Brain microvascular endothelial cell (primary cell): ENCODE measurements at regions not wholly inside any gene's neighbourhood (a gene's known extent, or its start where the extent isn't known, plus 50 kb on each side); places are given as distances from the start of the nearest gene placed in this dataset.
"Not testable (repeated sequence)": the region's sequence is repeated elsewhere in the genome, so short reads cannot be mapped to it uniquely, and the experiment has no call there.

ENCODE experiments used
- DNase-seq: peaks from one replicate; pipeline ENCODE4 v3.0.0-alpha.2; 2020
- H3K27ac ChIP-seq: fragments of 250-450 bp; sonication (Bioruptor Pico); 2 replicates; pipeline ENCODE4 v1.5.1; 2020; ENCODE audit warnings: mild to moderate bottlenecking, moderate library complexity
- H3K27me3 ChIP-seq: fragments of 250-450 bp; sonication (Bioruptor Pico); replicated peaks from 2 replicates; pipeline ENCODE4 v1.5.1; 2020; ENCODE audit warnings: mild to moderate bottlenecking
- H3K36me3 ChIP-seq: fragments of 250-450 bp; sonication (Bioruptor Pico); replicated peaks from 2 replicates; pipeline ENCODE4 v1.5.1; 2020; ENCODE audit warnings: mild to moderate bottlenecking
- H3K4me3 ChIP-seq: 2 replicates; pipeline ENCODE4 v1.5.1; 2011; ENCODE audit warnings: low read depth, mild to moderate bottlenecking, control low read depth, low read length, moderate library complexity
- CTCF ChIP-seq: IDR thresholded peaks from 2 replicates; pipeline ENCODE4 v1.5.1; 2011; ENCODE audit warnings: low read depth, mild to moderate bottlenecking, moderate library complexity, low read length, control low read depth, inconsistent platforms; ENCODE audit errors: missing control alignments
- in situ Hi-C: cut with HindIII; loops from 2 replicates; pipeline ENCODE4 v1.10.0; 2017; ENCODE audit warnings: low sequenced_read_pairs, low pct_ligation_motif_present

GRCh38 chr3:110352841-110353604, 718.6 kb upstream of the NECTIN3 start:
- no peak for DNase-seq
- Histone ChIP-seq H3K36me3 (no peaks in the 10 kb centered on the region), H3K4me3 (no peak overlapping the region), H3K27me3 (no peaks in the 10 kb centered on the region), H3K27ac (no peak overlapping the region)
- TF ChIP-seq CTCF: no peak
- in situ Hi-C loops: no loop called here

GRCh38 chr3:110362751-110363150, 708.9 kb upstream of the NECTIN3 start:
- no peak for DNase-seq
- Histone ChIP-seq H3K36me3 (no peaks in the 10 kb centered on the region), H3K27me3 (no peaks in the 10 kb centered on the region), H3K4me3 (no peak overlapping the region), H3K27ac (no peak overlapping the region)
- in situ Hi-C loops: no loop called here
- no peak for TF ChIP-seq CTCF

GRCh38 chr3:110367289-110367688, 704.3 kb upstream of the NECTIN3 start:
- H3K27me3 ChIP-seq: not testable (repeated sequence)

GRCh38 chr3:110375751-110376518, 695.7 kb upstream of the NECTIN3 start:
- Histone ChIP-seq H3K27ac (no peak overlapping the region), H3K4me3 (no peak overlapping the region), H3K27me3 (no peaks in the 10 kb centered on the region), H3K36me3 (no peaks in the 10 kb centered on the region)
- in situ Hi-C loops: no loop called here
- DNase-seq: no peak
- no peak for TF ChIP-seq CTCF

More at GRCh38 chr3:110367289-110367688, 704.3 kb upstream of the NECTIN3 start:
- H3K36me3 ChIP-seq, in situ Hi-C loops, H3K4me3 ChIP-seq, H3K27ac ChIP-seq, DNase-seq: not testable (repeated sequence)

DNA sequence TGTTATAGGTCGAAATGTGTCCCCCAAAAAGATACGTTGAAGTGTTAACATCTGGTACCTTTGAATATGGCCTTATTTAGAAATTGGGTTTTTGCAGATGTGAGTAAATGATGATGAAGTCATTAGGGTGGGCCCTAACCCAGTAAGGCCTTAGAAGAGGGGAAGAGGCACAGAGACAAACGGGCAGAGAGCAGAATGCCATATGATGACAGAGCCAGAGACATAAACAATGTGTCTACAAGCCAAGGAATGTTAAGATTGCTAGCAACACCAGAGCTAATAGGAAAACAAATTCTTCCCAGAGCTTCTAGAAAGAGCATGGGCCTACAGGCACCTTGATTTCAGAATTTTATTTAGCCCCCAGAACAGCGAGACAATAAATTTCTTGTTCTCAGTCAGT, 693.1 kb upstream of the NECTIN3 start:
- no peak for TF ChIP-seq CTCF
- Histone ChIP-seq H3K36me3 (no peaks in the 10 kb centered on the region), H3K27ac (no peak overlapping the region), H3K4me3 (no peak overlapping the region), H3K27me3 (no peaks in the 10 kb centered on the region)
- in situ Hi-C loops: no loop called here
- DNase-seq: no peak

GRCh38 chr3:110381992-110382391, 689.6 kb upstream of the NECTIN3 start:
- in situ Hi-C loops: no loop called here
- H3K4me3 ChIP-seq: no peak overlapping the region
- no peak for TF ChIP-seq CTCF
- no peak overlapping the region for H3K27ac ChIP-seq
- no peak for DNase-seq
- no peaks in the 10 kb centered on the region for H3K36me3 ChIP-seq
- H3K27me3 ChIP-seq: no peaks in the 10 kb centered on the region
